ENCODE measurements at regions not wholly inside any gene's neighbourhood (a gene's known extent, or its start where the extent isn't known, plus 50 kb on each side); places are given as distances from the start of the nearest gene placed in this dataset.

- Histone ChIP-seq H3K14ac (ENCODE audit: insufficient read depth, low read length) (no peak overlapping the region), H3K27me3 (ENCODE audit: insufficient read depth, low read length) (peaks cover 2% of the 10 kb centered on the region; the same call in 1 of the 2 replicates), H3K4me1 (ENCODE audit: insufficient read depth, low read length) (no peaks in the 10 kb centered on the region), H3K9ac (ENCODE audit: extremely low read depth, insufficient read length, low read length) (no peak overlapping the region), H3K79me1 (ENCODE audit: insufficient read depth, low read depth, low read length, poor library complexity, severe bottlenecking) (no peaks in the 10 kb centered on the region), H3K23ac (ENCODE audit: insufficient read length, low read depth, low read length) (no peak overlapping the region), H3K18ac (ENCODE audit: insufficient read length, low read depth, low read length) (no peak overlapping the region), H4K5ac (ENCODE audit: insufficient read length, low read depth, low read length) (no peak overlapping the region), H3K27ac (ENCODE audit: insufficient read length, low read depth, low read length) (no peak overlapping the region), H3K9me3 (ENCODE audit: control insufficient read depth, low read depth, low read length) (no peaks in the 10 kb centered on the region), H4K20me1 (ENCODE audit: control insufficient read depth, insufficient read depth, insufficient read length) (no peaks in the 10 kb centered on the region), H2AK5ac (ENCODE audit: insufficient read length, low read length) (no peak overlapping the region), H2AFZ (ENCODE audit: low read length) (no peak overlapping the region), H3K23me2 (ENCODE audit: insufficient read length, low read depth, low read length, poor library complexity, severe bottlenecking) (peaks cover 6% of the 10 kb centered on the region), H3T11ph (ENCODE audit: low read length) (no peak overlapping the region), H3K4ac (ENCODE audit: low read depth, low read length) (no peak overlapping the region), H2BK120ac (ENCODE audit: low read depth, low read length, poor library complexity, severe bottlenecking) (no peak overlapping the region), H2BK20ac (ENCODE audit: low read depth, low read length, poor library complexity, severe bottlenecking) (no peak overlapping the region), H3K56ac (ENCODE audit: insufficient read length, low read depth, low read length) (no peak overlapping the region), H3K79me2 (ENCODE audit: insufficient read depth, low read length) (no peaks in the 10 kb centered on the region; the same call in 1 of the 2 replicates), H2BK12ac (ENCODE audit: insufficient read length, low read depth, low read length) (no peak overlapping the region), H3K4me2 (ENCODE audit: insufficient read depth, insufficient read length, low read length) (no peak overlapping the region), H4K91ac (ENCODE audit: insufficient read length, low read depth, low read length) (no peak overlapping the region), H2BK5ac (ENCODE audit: insufficient read length, low read length) (no peak overlapping the region), H2BK15ac (ENCODE audit: low read depth, low read length) (no peak overlapping the region), H4K8ac (replicated peaks; ENCODE audit: insufficient read length, low read depth, low read length) (no peak overlapping the region)
- H3K36me3 Mint-ChIP-seq (ENCODE audit: insufficient read depth in 1 of 3, low read depth in 3 of 3) = peaks cover 0 to 2% (median 0%) of the 10 kb centered on the region in 3 experiments; a peak in 2 of 7 replicates
- no CpG with 5 or more reads among the region's 6 CpGs for WGBS (ENCODE audit: extremely low coverage, insufficient read length, low lambda C conversion rate)
- peaks cover 28% of the 10 kb centered on the region for H3K27me3 Mint-ChIP-seq (ENCODE audit: low read depth)
- H3K4me1 Mint-ChIP-seq = peaks cover 6% of the 10 kb centered on the region in 2 experiments; a peak in 3 of 4 replicates
- no peaks in the 10 kb centered on the region for H3K9me3 Mint-ChIP-seq
- no peak overlapping the region for H3K4me3 Mint-ChIP-seq
- no peak for DNase-seq
- TF ChIP-seq CTCF (conservative IDR thresholded peaks at IDR 0.05) = no peak
- no peak overlapping the region for H3K27ac Mint-ChIP-seq
These were observed 106.3 kb upstream of the SVIL start for GRCh38 chr10:29740981-29741545.
